ENCODE measurements at regions not wholly inside any gene's neighbourhood (a gene's known extent, or its start where the extent isn't known, plus 50 kb on each side); places are given as distances from the start of the nearest gene placed in this dataset.

DNA sequence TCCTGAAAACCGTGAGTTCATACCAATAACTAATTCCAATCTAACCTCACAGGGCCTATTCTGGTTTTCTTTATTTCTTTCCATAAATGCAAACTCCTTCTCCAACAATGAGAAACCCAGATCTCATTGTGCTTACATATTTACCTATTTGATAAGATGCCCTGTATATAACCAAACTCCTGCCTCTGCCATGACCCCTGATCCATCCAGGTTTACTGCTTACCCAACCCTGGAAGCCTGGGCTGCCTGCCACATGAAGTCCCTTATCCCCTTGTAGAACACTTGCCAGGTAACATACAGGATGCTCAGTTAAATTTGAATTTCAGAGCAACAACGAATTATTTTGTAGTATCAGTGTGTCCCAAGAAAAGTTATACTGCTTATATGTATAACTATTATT is 766.1 kb downstream of the LTN1 start:
- TF ChIP-seq, protein P1, sequence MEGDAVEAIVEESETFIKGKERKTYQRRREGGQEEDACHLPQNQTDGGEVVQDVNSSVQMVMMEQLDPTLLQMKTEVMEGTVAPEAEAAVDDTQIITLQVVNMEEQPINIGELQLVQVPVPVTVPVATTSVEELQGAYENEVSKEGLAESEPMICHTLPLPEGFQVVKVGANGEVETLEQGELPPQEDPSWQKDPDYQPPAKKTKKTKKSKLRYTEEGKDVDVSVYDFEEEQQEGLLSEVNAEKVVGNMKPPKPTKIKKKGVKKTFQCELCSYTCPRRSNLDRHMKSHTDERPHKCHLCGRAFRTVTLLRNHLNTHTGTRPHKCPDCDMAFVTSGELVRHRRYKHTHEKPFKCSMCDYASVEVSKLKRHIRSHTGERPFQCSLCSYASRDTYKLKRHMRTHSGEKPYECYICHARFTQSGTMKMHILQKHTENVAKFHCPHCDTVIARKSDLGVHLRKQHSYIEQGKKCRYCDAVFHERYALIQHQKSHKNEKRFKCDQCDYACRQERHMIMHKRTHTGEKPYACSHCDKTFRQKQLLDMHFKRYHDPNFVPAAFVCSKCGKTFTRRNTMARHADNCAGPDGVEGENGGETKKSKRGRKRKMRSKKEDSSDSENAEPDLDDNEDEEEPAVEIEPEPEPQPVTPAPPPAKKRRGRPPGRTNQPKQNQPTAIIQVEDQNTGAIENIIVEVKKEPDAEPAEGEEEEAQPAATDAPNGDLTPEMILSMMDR (IDR thresholded peaks at IDR 0.05; ENCODE audit: insufficient read depth, low read depth, low read length) = no peak
- TF ChIP-seq EZH2 (IDR thresholded peaks at IDR 0.05; ENCODE audit: insufficient read depth, low read length) = no peak

DNA sequence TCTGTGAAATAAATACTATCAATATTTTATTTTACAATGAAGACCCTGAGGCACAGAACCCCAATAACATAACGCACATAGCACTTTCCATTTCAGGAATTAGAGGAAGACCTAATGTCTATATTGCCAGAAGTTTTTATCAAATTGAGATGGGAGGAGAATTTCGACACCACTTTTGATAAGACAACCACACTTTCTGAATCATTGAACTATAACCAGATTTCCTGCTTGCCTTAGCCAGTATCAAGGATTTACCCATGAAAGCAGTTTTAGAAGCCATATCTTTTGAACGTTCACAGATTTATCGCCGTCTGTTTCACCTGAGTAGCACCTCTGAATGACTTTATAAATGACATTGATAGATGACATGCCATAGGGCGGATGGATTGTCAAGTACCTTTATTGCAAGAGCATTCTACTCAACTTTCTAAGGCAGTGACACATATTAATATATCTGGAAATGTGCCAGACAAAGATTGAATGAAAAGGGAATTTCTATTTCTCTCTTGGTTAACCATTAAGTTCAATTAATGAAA is 768.4 kb downstream of the LTN1 start:
- no peak overlapping the region for H3K4me3 Mint-ChIP-seq (ENCODE audit: unreplicated experiment)
- H3K9ac ChIP-seq (ENCODE audit: low read length) = no peak overlapping the region
- no peaks in the 10 kb centered on the region for H3K79me2 ChIP-seq (ENCODE audit: insufficient read depth, low read length)
- no peak overlapping the region for H3K27ac Mint-ChIP-seq (ENCODE audit: unreplicated experiment)
- no peak overlapping the region for H3K27ac ChIP-seq (ENCODE audit: low read depth, low read length)
- DNase-seq (ENCODE audit: low read depth) = no peak
- no peak for FAIRE-seq
- no peaks in the 10 kb centered on the region for H3K36me3 Mint-ChIP-seq (ENCODE audit: low read depth, unreplicated experiment)
- H4K20me1 ChIP-seq (ENCODE audit: insufficient read depth, low read length) = no peaks in the 10 kb centered on the region
- no peak overlapping the region for H3K4me3 ChIP-seq (ENCODE audit: insufficient read depth, low read depth, low read length)
- no peaks in the 10 kb centered on the region for H3K36me3 ChIP-seq (ENCODE audit: insufficient read depth, low read length)
- no peak overlapping the region for H3K4me2 ChIP-seq (ENCODE audit: low read length)
- H3K27me3 Mint-ChIP-seq (ENCODE audit: low read depth, unreplicated experiment) = peaks cover 4% of the 10 kb centered on the region
- H3K9me3 Mint-ChIP-seq (ENCODE audit: unreplicated experiment) = no peaks in the 10 kb centered on the region
- TF ChIP-seq, protein P1 (IDR thresholded peaks at IDR 0.05; ENCODE audit: insufficient read depth, low read depth, low read length) = no peak
- TF ChIP-seq EZH2 (IDR thresholded peaks at IDR 0.05; ENCODE audit: insufficient read depth, low read length) = no peak
- no peak overlapping the region for H2AFZ ChIP-seq (ENCODE audit: low read depth, low read length)
- H3K4me1 ChIP-seq (ENCODE audit: insufficient read depth, low read length) = peaks cover 2% of the 10 kb centered on the region
- H3K4me1 Mint-ChIP-seq (ENCODE audit: low read depth, unreplicated experiment) = no peaks in the 10 kb centered on the region
- no peaks in the 10 kb centered on the region for H3K9me3 ChIP-seq (ENCODE audit: insufficient read depth, low read depth, low read length)
- H3K27me3 ChIP-seq (ENCODE audit: insufficient read depth, low read length) = no peaks in the 10 kb centered on the region

More for the DNA sequence above, 766.1 kb downstream of the LTN1 start:
- no peak overlapping the region for H3K4me2 ChIP-seq (ENCODE audit: low read length)
- no peak overlapping the region for H3K9ac ChIP-seq (ENCODE audit: low read length)
- H2AFZ ChIP-seq (ENCODE audit: low read depth, low read length) = no peak overlapping the region
- no peak overlapping the region for H3K4me3 Mint-ChIP-seq (ENCODE audit: unreplicated experiment)
- no peaks in the 10 kb centered on the region for H3K79me2 ChIP-seq (ENCODE audit: insufficient read depth, low read length)
- H4K20me1 ChIP-seq (ENCODE audit: insufficient read depth, low read length) = no peaks in the 10 kb centered on the region
- H3K9me3 ChIP-seq (ENCODE audit: insufficient read depth, low read depth, low read length) = no peaks in the 10 kb centered on the region
- no peaks in the 10 kb centered on the region for H3K36me3 ChIP-seq (ENCODE audit: insufficient read depth, low read length)
- H3K27me3 ChIP-seq (ENCODE audit: insufficient read depth, low read length) = no peaks in the 10 kb centered on the region
- no peaks in the 10 kb centered on the region for H3K9me3 Mint-ChIP-seq (ENCODE audit: unreplicated experiment)
- H3K27me3 Mint-ChIP-seq (ENCODE audit: low read depth, unreplicated experiment) = peaks cover 5% of the 10 kb centered on the region
- H3K4me1 ChIP-seq (ENCODE audit: insufficient read depth, low read length) = peaks cover 4% of the 10 kb centered on the region
- no peaks in the 10 kb centered on the region for H3K4me1 Mint-ChIP-seq (ENCODE audit: low read depth, unreplicated experiment)
- no peaks in the 10 kb centered on the region for H3K36me3 Mint-ChIP-seq (ENCODE audit: low read depth, unreplicated experiment)
- H3K27ac Mint-ChIP-seq (ENCODE audit: unreplicated experiment) = no peak overlapping the region
- DNase-seq (ENCODE audit: low read depth) = no peak
- H3K4me3 ChIP-seq (ENCODE audit: insufficient read depth, low read depth, low read length) = no peak overlapping the region
- no peak overlapping the region for H3K27ac ChIP-seq (ENCODE audit: low read depth, low read length)
- no peak for FAIRE-seq

DNA sequence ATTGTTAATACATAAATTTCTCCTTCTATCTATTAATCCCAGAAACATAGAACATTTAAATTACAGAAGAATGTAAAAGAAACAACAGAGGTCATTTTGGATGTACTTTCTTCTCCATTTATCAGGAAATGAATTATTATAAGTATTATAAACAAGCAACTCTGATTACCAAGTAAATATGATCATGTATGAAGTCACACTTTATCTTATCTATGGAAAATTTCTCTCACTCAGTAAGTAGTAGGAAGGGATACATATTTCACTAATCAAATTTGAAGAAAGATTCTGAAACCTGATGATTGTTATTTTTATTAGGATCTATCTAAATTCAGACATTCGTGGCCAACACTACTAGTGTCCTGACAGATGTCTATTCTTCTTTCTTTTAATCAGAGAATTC is 770.7 kb downstream of the LTN1 start:
- Histone ChIP-seq H4K20me1 (ENCODE audit: insufficient read depth, low read length) (no peaks in the 10 kb centered on the region), H3K36me3 (ENCODE audit: insufficient read depth, low read length) (no peaks in the 10 kb centered on the region), H3K27ac (ENCODE audit: low read depth, low read length) (no peak overlapping the region), H3K9ac (ENCODE audit: low read length) (no peak overlapping the region), H3K79me2 (ENCODE audit: insufficient read depth, low read length) (no peaks in the 10 kb centered on the region), H3K9me3 (ENCODE audit: insufficient read depth, low read depth, low read length) (no peaks in the 10 kb centered on the region), H3K4me2 (ENCODE audit: low read length) (no peak overlapping the region), H3K4me1 (ENCODE audit: insufficient read depth, low read length) (no peaks in the 10 kb centered on the region), H3K27me3 (ENCODE audit: insufficient read depth, low read length) (no peaks in the 10 kb centered on the region), H2AFZ (ENCODE audit: low read depth, low read length) (no peak overlapping the region), H3K4me3 (ENCODE audit: insufficient read depth, low read depth, low read length) (no peak overlapping the region)
- Mint-ChIP-seq H3K27me3 (ENCODE audit: low read depth, unreplicated experiment) (peaks cover under 1% of the 10 kb centered on the region), H3K9me3 (ENCODE audit: unreplicated experiment) (no peaks in the 10 kb centered on the region), H3K27ac (ENCODE audit: unreplicated experiment) (no peak overlapping the region), H3K4me1 (ENCODE audit: low read depth, unreplicated experiment) (no peaks in the 10 kb centered on the region), H3K4me3 (ENCODE audit: unreplicated experiment) (no peak overlapping the region), H3K36me3 (ENCODE audit: low read depth, unreplicated experiment) (peaks cover 2% of the 10 kb centered on the region)
- FAIRE-seq (no peak), DNase-seq (ENCODE audit: low read depth) (no peak)
- TF ChIP-seq, protein P1 (IDR thresholded peaks at IDR 0.05; ENCODE audit: insufficient read depth, low read depth, low read length) = no peak
- no peak for TF ChIP-seq EZH2 (IDR thresholded peaks at IDR 0.05; ENCODE audit: insufficient read depth, low read length)
